ENCODE measurements at regions not wholly inside any gene's neighbourhood (a gene's known extent, or its start where the extent isn't known, plus 50 kb on each side); places are given as distances from the start of the nearest gene placed in this dataset.
"Not testable (repeated sequence)": the region's sequence is repeated elsewhere in the genome, so short reads cannot be mapped to it uniquely, and the experiment has no call there.

- DNase-seq (ENCODE audit: low spot score), result not testable (repeated sequence)
Measured at GRCh38 chr1:206362994-206363393, 107.3 kb upstream of the IKBKE start.

- DNase-seq (ENCODE audit: low spot score), result not testable (repeated sequence)
Measured at GRCh38 chr1:206365271-206365670, 105.0 kb upstream of the IKBKE start.

GRCh38 chr1:206366131-206366530, 104.1 kb upstream of the IKBKE start:
- not testable (repeated sequence) for DNase-seq (ENCODE audit: low spot score)

- DNase-seq (ENCODE audit: low spot score), result not testable (repeated sequence)
Measured at GRCh38 chr1:206366772-206367171, 103.5 kb upstream of the IKBKE start.

- not testable (repeated sequence) for DNase-seq (ENCODE audit: low spot score)
Measured at GRCh38 chr1:206367955-206368622, 102.2 kb upstream of the IKBKE start.

- DNase-seq (ENCODE audit: low spot score), result not testable (repeated sequence)
Measured at GRCh38 chr1:206374725-206375124, 95.6 kb upstream of the IKBKE start.

- DNase-seq (ENCODE audit: low spot score), result not testable (repeated sequence)
Measured at GRCh38 chr1:206375552-206375951, 94.7 kb upstream of the IKBKE start.

- DNase-seq (ENCODE audit: low spot score), result not testable (repeated sequence)
Measured at GRCh38 chr1:206378506-206378905, 91.8 kb upstream of the IKBKE start.

- not testable (repeated sequence) for DNase-seq (ENCODE audit: low spot score)
Measured at GRCh38 chr1:206379245-206379644, 91.0 kb upstream of the IKBKE start.

- DNase-seq (ENCODE audit: low spot score), result not testable (repeated sequence)
Measured at GRCh38 chr1:206380163-206380790, 90.0 kb upstream of the IKBKE start.

- DNase-seq (ENCODE audit: low spot score), result not testable (repeated sequence)
Measured at GRCh38 chr1:206380791-206381610, 89.3 kb upstream of the IKBKE start.

- DNase-seq (ENCODE audit: low spot score), result not testable (repeated sequence)
Measured at GRCh38 chr1:206384029-206384807, 86.1 kb upstream of the IKBKE start.

- not testable (repeated sequence) for DNase-seq (ENCODE audit: low spot score)
Measured at GRCh38 chr1:206384891-206385290, 85.4 kb upstream of the IKBKE start.

GRCh38 chr1:206387631-206388030, 82.6 kb upstream of the IKBKE start:
- not testable (repeated sequence) for DNase-seq (ENCODE audit: low spot score)

- not testable (repeated sequence) for DNase-seq (ENCODE audit: low spot score)
Measured at GRCh38 chr1:206391903-206392302, 78.4 kb upstream of the IKBKE start.

GRCh38 chr1:206397501-206397900, 72.8 kb upstream of the IKBKE start:
- DNase-seq (ENCODE audit: low spot score), result not testable (repeated sequence)

- not testable (repeated sequence) for DNase-seq (ENCODE audit: low spot score)
Measured at GRCh38 chr1:206398261-206398660, 72.0 kb upstream of the IKBKE start.

- not testable (repeated sequence) for DNase-seq (ENCODE audit: low spot score)
Measured at GRCh38 chr1:206403612-206404307, 66.5 kb upstream of the IKBKE start.

GRCh38 chr1:206404309-206405027, 65.8 kb upstream of the IKBKE start:
- DNase-seq (ENCODE audit: low spot score), result not testable (repeated sequence)

GRCh38 chr1:206405282-206405681, 65.0 kb upstream of the IKBKE start:
- DNase-seq (ENCODE audit: low spot score), result not testable (repeated sequence)

Data from AG08396 (cell line).